Parathyroid adenoma (tissue), 2 donors: ENCODE measurements at regions not wholly inside any gene's neighbourhood (a gene's known extent, or its start where the extent isn't known, plus 50 kb on each side); places are given as distances from the start of the nearest gene placed in this dataset.

Experiments
- H2AFZ ChIP-seq: fragments of 300-600 bp; sonication (generic); one replicate; pipeline ENCODE4 v1.7.0; 2017; ENCODE audit warnings: antibody characterized with exemption, mild to moderate bottlenecking
- H3K27ac ChIP-seq: fragments of 300-600 bp; sonication (generic); one replicate; pipeline ENCODE4 v1.7.0; 2017
- H3K27me3 ChIP-seq: fragments of 300-600 bp; sonication (generic); one replicate; pipeline ENCODE4 v1.7.0; 2017; ENCODE audit warnings: low read length; ENCODE audit not compliant: control insufficient read depth, insufficient read depth
- H3K36me3 ChIP-seq: fragments of 300-600 bp; sonication (generic); one replicate; pipeline ENCODE4 v1.7.0; 2017; ENCODE audit warnings: low read length; ENCODE audit not compliant: control insufficient read depth, insufficient read depth
- H3K4me1 ChIP-seq: fragments of 300-600 bp; sonication (generic); one replicate; pipeline ENCODE4 v1.7.0; 2017; ENCODE audit warnings: control low read depth
- H3K4me2 ChIP-seq: fragments of 300-600 bp; sonication (generic); one replicate; pipeline ENCODE4 v1.7.0; 2017; ENCODE audit warnings: low read length
- H3K4me3 ChIP-seq: fragments of 300-600 bp; sonication (generic); one replicate; pipeline ENCODE4 v1.7.0; 2017; ENCODE audit warnings: low read depth, low read length
- H3K79me2 ChIP-seq: fragments of 300-600 bp; sonication (generic); one replicate; pipeline ENCODE4 v1.7.0; 2017; ENCODE audit warnings: control low read depth
- H3K9ac ChIP-seq: fragments of 300-600 bp; sonication (generic); one replicate; pipeline ENCODE4 v1.7.0; 2017; ENCODE audit warnings: mild to moderate bottlenecking
- H3K9me3 ChIP-seq: fragments of 300-600 bp; sonication (generic); one replicate; pipeline ENCODE4 v1.7.0; 2017; ENCODE audit warnings: low read length; ENCODE audit not compliant: control insufficient read depth
- TF ChIP-seq, protein P1 (sequence below): fragments of 300-600 bp; sonication (generic); IDR thresholded peaks from one replicate; pipeline ENCODE4 v1.7.0; 2017; ENCODE audit warnings: antibody characterized with exemption, mild to moderate bottlenecking
- donor health status: primary hyperparathyroidism.

GRCh38 chr21:15415541-15416261 is 314.1 kb upstream of the USP25 start:
- H3K4me3 ChIP-seq, result no peak overlapping the region
- no peaks in the 10 kb centered on the region for H3K9me3 ChIP-seq
- no peaks in the 10 kb centered on the region for H3K27me3 ChIP-seq
- no peak overlapping the region for H2AFZ ChIP-seq
- TF ChIP-seq, protein P1, sequence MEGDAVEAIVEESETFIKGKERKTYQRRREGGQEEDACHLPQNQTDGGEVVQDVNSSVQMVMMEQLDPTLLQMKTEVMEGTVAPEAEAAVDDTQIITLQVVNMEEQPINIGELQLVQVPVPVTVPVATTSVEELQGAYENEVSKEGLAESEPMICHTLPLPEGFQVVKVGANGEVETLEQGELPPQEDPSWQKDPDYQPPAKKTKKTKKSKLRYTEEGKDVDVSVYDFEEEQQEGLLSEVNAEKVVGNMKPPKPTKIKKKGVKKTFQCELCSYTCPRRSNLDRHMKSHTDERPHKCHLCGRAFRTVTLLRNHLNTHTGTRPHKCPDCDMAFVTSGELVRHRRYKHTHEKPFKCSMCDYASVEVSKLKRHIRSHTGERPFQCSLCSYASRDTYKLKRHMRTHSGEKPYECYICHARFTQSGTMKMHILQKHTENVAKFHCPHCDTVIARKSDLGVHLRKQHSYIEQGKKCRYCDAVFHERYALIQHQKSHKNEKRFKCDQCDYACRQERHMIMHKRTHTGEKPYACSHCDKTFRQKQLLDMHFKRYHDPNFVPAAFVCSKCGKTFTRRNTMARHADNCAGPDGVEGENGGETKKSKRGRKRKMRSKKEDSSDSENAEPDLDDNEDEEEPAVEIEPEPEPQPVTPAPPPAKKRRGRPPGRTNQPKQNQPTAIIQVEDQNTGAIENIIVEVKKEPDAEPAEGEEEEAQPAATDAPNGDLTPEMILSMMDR, result no peak
- H3K4me2 ChIP-seq, result no peak overlapping the region
- H3K27ac ChIP-seq, result no peak overlapping the region
- no peaks in the 10 kb centered on the region for H3K4me1 ChIP-seq
- H3K9ac ChIP-seq, result no peak overlapping the region
- no peaks in the 10 kb centered on the region for H3K79me2 ChIP-seq
- no peaks in the 10 kb centered on the region for H3K36me3 ChIP-seq

DNA sequence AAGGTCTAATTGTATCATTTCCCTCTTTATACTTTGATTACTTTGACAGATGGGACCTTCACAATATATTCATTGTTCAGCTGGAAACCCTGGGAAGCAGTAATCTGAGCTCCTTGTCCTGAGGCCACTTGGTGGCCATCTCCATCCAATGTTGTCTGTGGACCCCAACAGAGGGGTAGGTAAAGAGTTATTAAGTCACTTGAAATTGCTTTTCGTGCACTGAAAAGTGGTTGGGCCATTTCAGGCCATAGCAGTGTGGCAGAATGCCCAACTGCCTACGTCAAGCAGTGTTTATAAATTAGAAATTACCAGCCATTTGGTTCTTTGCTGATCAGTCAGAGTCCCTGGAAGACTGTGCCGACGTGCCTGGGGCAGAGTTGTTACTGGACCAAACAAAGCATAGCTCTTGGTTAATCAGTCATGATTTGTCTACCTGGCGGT is 308.3 kb upstream of the USP25 start:
- H2AFZ ChIP-seq, result no peak overlapping the region
- TF ChIP-seq, protein P1, result no peak
- no peak overlapping the region for H3K27ac ChIP-seq
- no peaks in the 10 kb centered on the region for H3K79me2 ChIP-seq
- H3K9ac ChIP-seq, result no peak overlapping the region
- no peaks in the 10 kb centered on the region for H3K36me3 ChIP-seq
- H3K4me1 ChIP-seq, result no peaks in the 10 kb centered on the region
- no peak overlapping the region for H3K4me2 ChIP-seq
- H3K9me3 ChIP-seq, result no peaks in the 10 kb centered on the region
- H3K4me3 ChIP-seq, result no peak overlapping the region
- H3K27me3 ChIP-seq, result no peaks in the 10 kb centered on the region

DNA sequence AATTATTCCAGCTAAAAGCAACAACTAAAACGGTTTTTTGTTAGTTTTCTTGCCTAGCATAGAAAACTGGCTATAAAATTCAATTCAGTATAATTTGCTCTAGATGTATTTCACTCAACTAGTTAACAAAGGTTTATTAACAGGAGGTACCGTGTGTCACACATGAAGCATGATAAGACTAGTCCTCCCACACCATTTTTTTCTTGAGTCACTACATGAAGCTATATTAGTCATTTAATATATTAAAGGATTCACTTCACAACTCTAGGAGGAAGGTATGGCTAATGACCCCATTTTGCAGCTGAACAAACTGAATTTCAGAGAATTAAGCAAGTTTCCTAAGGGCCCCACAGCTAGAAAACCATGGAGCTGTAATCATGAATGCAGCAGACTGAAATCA is 307.8 kb upstream of the USP25 start:
- no peaks in the 10 kb centered on the region for H3K9me3 ChIP-seq
- H3K36me3 ChIP-seq, result no peaks in the 10 kb centered on the region
- TF ChIP-seq, protein P1, result no peak
- no peaks in the 10 kb centered on the region for H3K4me1 ChIP-seq
- no peak overlapping the region for H3K4me3 ChIP-seq
- H3K4me2 ChIP-seq, result no peak overlapping the region
- no peaks in the 10 kb centered on the region for H3K27me3 ChIP-seq
- no peak overlapping the region for H2AFZ ChIP-seq
- no peak overlapping the region for H3K27ac ChIP-seq
- no peak overlapping the region for H3K9ac ChIP-seq
- no peaks in the 10 kb centered on the region for H3K79me2 ChIP-seq

- H3K4me3 ChIP-seq, result no peak overlapping the region
- H3K27ac ChIP-seq, result no peak overlapping the region
- H3K27me3 ChIP-seq, result no peaks in the 10 kb centered on the region
- H3K79me2 ChIP-seq, result no peaks in the 10 kb centered on the region
- no peak overlapping the region for H3K4me2 ChIP-seq
- H3K4me1 ChIP-seq, result no peaks in the 10 kb centered on the region
- no peaks in the 10 kb centered on the region for H3K9me3 ChIP-seq
- H2AFZ ChIP-seq, result no peak overlapping the region
- TF ChIP-seq, protein P1, result no peak
- no peak overlapping the region for H3K9ac ChIP-seq
- no peaks in the 10 kb centered on the region for H3K36me3 ChIP-seq
Measured at GRCh38 chr21:15422783-15423182, 307.0 kb upstream of the USP25 start.
